WTC11 (cell line): ENCODE measurements at regions not wholly inside any gene's neighbourhood (a gene's known extent, or its start where the extent isn't known, plus 50 kb on each side); places are given as distances from the start of the nearest gene placed in this dataset.

Experiments used
- ATAC-seq: fragments of 200-7000 bp; cut with Tn5 transposase; 2 replicates; pipeline ENCODE4 v1.10.0; 2021; ENCODE audit warnings: mild to moderate bottlenecking, moderate library complexity
- CTCF ChIA-PET: fragments of 300-600 bp; sonication (Branson Sonifier 250); formaldehyde crosslinking; loops from one replicate; lab custom pipeline; 2021; ENCODE audit warnings: antibody characterized with exemption; lab: Charles Lee
- POLR2A ChIA-PET: fragments of 350-600 bp; sonication (Branson Sonifier 250); formaldehyde crosslinking; loops from one replicate; lab custom pipeline; 2021; ENCODE audit warnings: antibody characterized with exemption; lab: Charles Lee
- DNase-seq: peaks from one replicate; pipeline ENCODE4 v3.0.0; 2021; ENCODE audit warnings: low spot score
- H3K27ac Mint-ChIP-seq: 2 replicates; pipeline ENCODE4 v1.8.0; 2021; ENCODE audit warnings: mixed read lengths
- H3K27me3 Mint-ChIP-seq: 2 replicates; pipeline ENCODE4 v1.8.0; 2021; ENCODE audit warnings: low read depth, mild to moderate bottlenecking, moderate library complexity, mixed read lengths
- H3K36me3 Mint-ChIP-seq: 2 replicates; pipeline ENCODE4 v1.8.0; 2021; ENCODE audit warnings: mixed read lengths
- H3K4me1 Mint-ChIP-seq: 2 replicates; pipeline ENCODE4 v1.8.0; 2022; ENCODE audit warnings: mixed read lengths
- H3K4me3 Mint-ChIP-seq: 2 replicates; pipeline ENCODE4 v1.8.0; 2021; ENCODE audit warnings: mild to moderate bottlenecking, moderate library complexity, mixed read lengths
- H3K9me3 Mint-ChIP-seq: 2 replicates; pipeline ENCODE4 v1.8.0; 2021; ENCODE audit warnings: mixed read lengths
- CREB1 ChIP-seq: sonication (generic); formaldehyde crosslinking; IDR thresholded peaks from 2 replicates; pipeline ENCODE4 v1.8.0; 2023; ENCODE audit warnings: mild to moderate bottlenecking, missing genetic modification reagents
- E2F4 ChIP-seq: sonication (generic); formaldehyde crosslinking; IDR thresholded peaks from 2 replicates; pipeline ENCODE4 v1.8.1; 2022; ENCODE audit warnings: low read depth, mild to moderate bottlenecking, moderate library complexity, missing genetic modification reagents, borderline replicate concordance
- E2F5 ChIP-seq: sonication (generic); formaldehyde crosslinking; IDR thresholded peaks from 2 replicates; pipeline ENCODE4 v1.8.1; 2022; ENCODE audit warnings: mild to moderate bottlenecking, moderate library complexity, missing genetic modification reagents
- ESRRA ChIP-seq: sonication (generic); formaldehyde crosslinking; IDR thresholded peaks from 2 replicates; pipeline ENCODE4 v1.8.1; 2022; ENCODE audit warnings: mild to moderate bottlenecking, missing genetic modification reagents, borderline replicate concordance
- ETV6 ChIP-seq: sonication (generic); formaldehyde crosslinking; IDR thresholded peaks from 2 replicates; pipeline ENCODE4 v1.8.1; 2022; ENCODE audit warnings: mild to moderate bottlenecking, missing genetic modification reagents
- GRHL2 ChIP-seq: fragments of 250-450 bp; sonication (Bioruptor Pico); IDR thresholded peaks from 2 replicates; pipeline ENCODE4 v1.8.0; 2022; ENCODE audit warnings: mild to moderate bottlenecking, moderate library complexity; ENCODE audit not compliant: insufficient replicate concordance, severe bottlenecking
- GTF2I ChIP-seq: fragments of 250-450 bp; sonication (Bioruptor Pico); conservative IDR thresholded peaks from 2 replicates; pipeline ENCODE4 v1.4.0; 2021; ENCODE audit warnings: mild to moderate bottlenecking
- IRF1 ChIP-seq: sonication (generic); formaldehyde crosslinking; IDR thresholded peaks from 2 replicates; pipeline ENCODE4 v1.8.0; 2023; ENCODE audit warnings: missing genetic modification reagents
- IRF2 ChIP-seq: sonication (generic); formaldehyde crosslinking; IDR thresholded peaks from 2 replicates; pipeline ENCODE4 v1.8.0; 2022; ENCODE audit warnings: low read depth, missing genetic modification reagents, borderline replicate concordance
- MLX ChIP-seq: sonication (generic); formaldehyde crosslinking; IDR thresholded peaks from 2 replicates; pipeline ENCODE4 v1.8.1; 2023; ENCODE audit warnings: mild to moderate bottlenecking, missing genetic modification reagents, moderate library complexity
- NR1H2 ChIP-seq: sonication (generic); formaldehyde crosslinking; IDR thresholded peaks from 2 replicates; pipeline ENCODE4 v1.9.0; 2021; ENCODE audit warnings: mild to moderate bottlenecking, moderate library complexity, missing genetic modification reagents
- PRDM15 ChIP-seq: sonication (generic); formaldehyde crosslinking; IDR thresholded peaks from 2 replicates; pipeline ENCODE4 v1.8.0; 2022; ENCODE audit warnings: missing genetic modification reagents
- RORB ChIP-seq: fragments of 250-450 bp; sonication (Bioruptor Pico); IDR thresholded peaks from 2 replicates; pipeline ENCODE4 v1.9.0; 2021; ENCODE audit warnings: mild to moderate bottlenecking
- SMAD3 ChIP-seq: sonication (generic); formaldehyde crosslinking; IDR thresholded peaks from 2 replicates; pipeline ENCODE4 v1.8.0; 2022; ENCODE audit warnings: missing genetic modification reagents, mild to moderate bottlenecking, borderline replicate concordance
- TCF7 ChIP-seq: sonication (generic); formaldehyde crosslinking; IDR thresholded peaks from 2 replicates; pipeline ENCODE4 v1.8.0; 2022; ENCODE audit warnings: mild to moderate bottlenecking, low read depth, missing genetic modification reagents, moderate library complexity
- TEAD1 ChIP-seq: sonication (generic); formaldehyde crosslinking; IDR thresholded peaks from 2 replicates; pipeline ENCODE4 v1.8.0; 2022; ENCODE audit warnings: mild to moderate bottlenecking, missing genetic modification reagents
- ZBTB43 ChIP-seq: sonication (generic); formaldehyde crosslinking; IDR thresholded peaks from 2 replicates; pipeline ENCODE4 v1.8.1; 2023; ENCODE audit warnings: mild to moderate bottlenecking, missing genetic modification reagents
- ZNF121 ChIP-seq: sonication (generic); formaldehyde crosslinking; IDR thresholded peaks from 2 replicates; pipeline ENCODE4 v1.8.0; 2023; ENCODE audit warnings: missing genetic modification reagents
- ZNF138 ChIP-seq: sonication (generic); formaldehyde crosslinking; conservative IDR thresholded peaks from 2 replicates; pipeline ENCODE4 v1.8.1; 2022; ENCODE audit warnings: mild to moderate bottlenecking, moderate library complexity, missing genetic modification reagents
- ZNF219 ChIP-seq: sonication (generic); formaldehyde crosslinking; IDR thresholded peaks from 2 replicates; pipeline ENCODE4 v1.8.0; 2023; ENCODE audit warnings: missing genetic modification reagents, mild to moderate bottlenecking, borderline replicate concordance
- TF ChIP-seq, protein P1 (sequence below): sonication (generic); formaldehyde crosslinking; IDR thresholded peaks from 2 replicates; pipeline ENCODE4 v1.8.1; 2023; ENCODE audit warnings: mild to moderate bottlenecking, moderate library complexity, missing genetic modification reagents
- TF ChIP-seq, protein P2 (sequence below): sonication (generic); formaldehyde crosslinking; IDR thresholded peaks from 2 replicates; pipeline ENCODE4 v1.8.1; 2022; ENCODE audit warnings: low read depth, missing genetic modification reagents, borderline replicate concordance
- TF ChIP-seq, protein P3 (sequence below): sonication (generic); formaldehyde crosslinking; conservative IDR thresholded peaks from 2 replicates; pipeline ENCODE4 v1.8.1; 2022; ENCODE audit warnings: mild to moderate bottlenecking, missing genetic modification reagents

GRCh38 chr4:14627038-14627437 is 375.2 kb upstream of the CPEB2 start:
- no peak for ATAC-seq
- TF ChIP-seq ZNF219 (CRISPR knock-in tag), result no peak
- no peak for TF ChIP-seq GRHL2 (CRISPR knock-in tag)
- no peak for TF ChIP-seq ZNF138
- TF ChIP-seq, protein P1, sequence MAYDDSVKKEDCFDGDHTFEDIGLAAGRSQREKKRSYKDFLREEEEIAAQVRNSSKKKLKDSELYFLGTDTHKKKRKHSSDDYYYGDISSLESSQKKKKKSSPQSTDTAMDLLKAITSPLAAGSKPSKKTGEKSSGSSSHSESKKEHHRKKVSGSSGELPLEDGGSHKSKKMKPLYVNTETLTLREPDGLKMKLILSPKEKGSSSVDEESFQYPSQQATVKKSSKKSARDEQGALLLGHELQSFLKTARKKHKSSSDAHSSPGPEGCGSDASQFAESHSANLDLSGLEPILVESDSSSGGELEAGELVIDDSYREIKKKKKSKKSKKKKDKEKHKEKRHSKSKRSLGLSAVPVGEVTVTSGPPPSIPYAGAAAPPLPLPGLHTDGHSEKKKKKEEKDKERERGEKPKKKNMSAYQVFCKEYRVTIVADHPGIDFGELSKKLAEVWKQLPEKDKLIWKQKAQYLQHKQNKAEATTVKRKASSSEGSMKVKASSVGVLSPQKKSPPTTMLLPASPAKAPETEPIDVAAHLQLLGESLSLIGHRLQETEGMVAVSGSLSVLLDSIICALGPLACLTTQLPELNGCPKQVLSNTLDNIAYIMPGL (CRISPR knock-in tag), result no peak
- TF ChIP-seq IRF1 (CRISPR knock-in tag), result no peak
- no peak for TF ChIP-seq TCF7 (CRISPR knock-in tag)
- TF ChIP-seq PRDM15 (CRISPR knock-in tag), result no peak
- TF ChIP-seq, protein P2, sequence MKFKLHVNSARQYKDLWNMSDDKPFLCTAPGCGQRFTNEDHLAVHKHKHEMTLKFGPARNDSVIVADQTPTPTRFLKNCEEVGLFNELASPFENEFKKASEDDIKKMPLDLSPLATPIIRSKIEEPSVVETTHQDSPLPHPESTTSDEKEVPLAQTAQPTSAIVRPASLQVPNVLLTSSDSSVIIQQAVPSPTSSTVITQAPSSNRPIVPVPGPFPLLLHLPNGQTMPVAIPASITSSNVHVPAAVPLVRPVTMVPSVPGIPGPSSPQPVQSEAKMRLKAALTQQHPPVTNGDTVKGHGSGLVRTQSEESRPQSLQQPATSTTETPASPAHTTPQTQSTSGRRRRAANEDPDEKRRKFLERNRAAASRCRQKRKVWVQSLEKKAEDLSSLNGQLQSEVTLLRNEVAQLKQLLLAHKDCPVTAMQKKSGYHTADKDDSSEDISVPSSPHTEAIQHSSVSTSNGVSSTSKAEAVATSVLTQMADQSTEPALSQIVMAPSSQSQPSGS (CRISPR knock-in tag), result no peak
- TF ChIP-seq MLX (CRISPR knock-in tag), result no peak
- no peak for TF ChIP-seq ESRRA (CRISPR knock-in tag)
- TF ChIP-seq, protein P3, sequence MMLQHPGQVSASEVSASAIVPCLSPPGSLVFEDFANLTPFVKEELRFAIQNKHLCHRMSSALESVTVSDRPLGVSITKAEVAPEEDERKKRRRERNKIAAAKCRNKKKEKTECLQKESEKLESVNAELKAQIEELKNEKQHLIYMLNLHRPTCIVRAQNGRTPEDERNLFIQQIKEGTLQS (CRISPR knock-in tag), result no peak
- CTCF ChIA-PET, result no interaction called here

GRCh38 chr4:14631806-14632440 is 370.4 kb upstream of the CPEB2 start:
- Mint-ChIP-seq H3K4me1 (no peaks in the 10 kb centered on the region), H3K27ac (no peak overlapping the region), H3K27me3 (no peaks in the 10 kb centered on the region), H3K9me3 (peaks cover 26% of the 10 kb centered on the region), H3K36me3 (peaks cover 11% of the 10 kb centered on the region), H3K4me3 (no peak overlapping the region)
- ChIA-PET POLR2A (no interaction called here), CTCF (no interaction called here)
- DNase-seq (no peak), ATAC-seq (no peak)
- no peak for TF ChIP-seq GRHL2 (CRISPR knock-in tag)
- no peak for TF ChIP-seq IRF2 (CRISPR knock-in tag)
- TF ChIP-seq GTF2I, result no peak
- TF ChIP-seq SMAD3 (CRISPR knock-in tag), result no peak
- no peak for TF ChIP-seq ETV6
- TF ChIP-seq RORB (CRISPR knock-in tag), result no peak
- no peak for TF ChIP-seq E2F4 (CRISPR knock-in tag)
- TF ChIP-seq ZBTB43, result no peak
- TF ChIP-seq TEAD1 (CRISPR knock-in tag), result no peak
- TF ChIP-seq E2F5 (CRISPR knock-in tag), result no peak
- TF ChIP-seq ZNF121 (CRISPR knock-in tag), result no peak
- TF ChIP-seq NR1H2 (CRISPR knock-in tag), result no peak
- no peak for TF ChIP-seq CREB1

More at GRCh38 chr4:14627038-14627437, 375.2 kb upstream of the CPEB2 start:
- Mint-ChIP-seq H3K4me1 (peaks cover 8% of the 10 kb centered on the region), H3K27me3 (no peaks in the 10 kb centered on the region), H3K4me3 (no peak overlapping the region), H3K9me3 (peaks cover 4% of the 10 kb centered on the region), H3K27ac (no peak overlapping the region), H3K36me3 (no peaks in the 10 kb centered on the region)
- DNase-seq, result no peak
- POLR2A ChIA-PET, result no interaction called here
